ENCODE measurements at regions not wholly inside any gene's neighbourhood (a gene's known extent, or its start where the extent isn't known, plus 50 kb on each side); places are given as distances from the start of the nearest gene placed in this dataset.
A peak's percentile ranks its signal among the peaks of the same experiment; 100 is the strongest.

DNA sequence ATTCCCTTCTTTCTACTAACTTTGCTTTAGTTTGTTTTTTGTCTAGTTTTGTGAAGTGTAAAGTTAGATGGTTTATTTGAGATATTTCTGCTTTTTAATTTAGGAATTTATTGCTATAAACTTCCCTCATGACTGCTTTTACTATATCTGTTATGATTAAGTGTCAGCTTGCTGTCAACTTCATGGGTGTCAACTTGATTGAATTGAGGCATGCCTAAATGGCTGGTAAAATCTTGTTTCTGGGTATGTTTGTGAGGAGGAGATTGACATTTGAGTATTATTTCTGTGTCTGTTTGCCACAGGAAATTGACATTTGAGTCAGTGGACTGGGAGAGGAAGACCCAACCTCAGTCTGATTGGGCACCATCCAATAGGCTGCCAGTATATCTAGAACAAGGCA lies 1147.0 kb upstream of the EYS start:
- no peaks in the 10 kb centered on the region for H3K27me3 ChIP-seq (replicated peaks in 1 of 4; ENCODE audit: control insufficient read depth in 3 of 4, extremely low read depth in 1 of 4, insufficient read depth in 3 of 4, low read length in 3 of 4)
- H3K14ac ChIP-seq (ENCODE audit: insufficient read length) = no peak overlapping the region
- no peak overlapping the region for H2BK120ac ChIP-seq (replicated peaks; ENCODE audit: low read depth, low read length)
- no peak overlapping the region for H2AK5ac ChIP-seq (ENCODE audit: low read depth, low read length)
- DNase-seq (ENCODE audit: low read depth in 1 of 2, low spot score in 2 of 2) (no peak), FAIRE-seq (no peak)
- no peak overlapping the region for H3K56ac ChIP-seq (replicated peaks; ENCODE audit: insufficient read length, low read depth, low read length)
- H4K91ac ChIP-seq (replicated peaks; ENCODE audit: insufficient read length, low read length) = no peak overlapping the region
- H2BK12ac ChIP-seq (ENCODE audit: low read depth, low read length) = no peak overlapping the region
- H4K5ac ChIP-seq (ENCODE audit: insufficient read length, low read depth, low read length) = no peak overlapping the region
- no peaks in the 10 kb centered on the region for H4K20me1 ChIP-seq (replicated peaks in 1 of 2; ENCODE audit: control insufficient read depth in 1 of 2, insufficient read depth in 2 of 2, low read length in 2 of 2)
- no peak overlapping the region for H3K23ac ChIP-seq (ENCODE audit: insufficient read length)
- no peak overlapping the region for H2BK15ac ChIP-seq (ENCODE audit: low read length)
- CTCF ChIA-PET (ENCODE audit: partially characterized antibody) = no interaction called here
- POLR2A ChIA-PET (ENCODE audit: partially characterized antibody) = no interaction called here
- H2AFZ ChIP-seq (ENCODE audit: low read length) = peak overlapping the region; percentile 42; the same call in 1 of the 2 replicates
- no peak overlapping the region for H3K4ac ChIP-seq (replicated peaks; ENCODE audit: insufficient read length, low read depth, low read length)
- no peaks in the 10 kb centered on the region for H3K79me2 ChIP-seq (ENCODE audit: control insufficient read depth in 1 of 2, insufficient read depth in 2 of 2, low read length in 2 of 2)
- no peak overlapping the region for H3K4me2 ChIP-seq (ENCODE audit: insufficient read depth in 1 of 2, low read depth in 2 of 2, low read length in 2 of 2)
- H4K8ac ChIP-seq (ENCODE audit: extremely low read depth, insufficient read depth, low read length) = no peak overlapping the region
- H3K79me1 ChIP-seq (ENCODE audit: low read depth, low read length) = no peaks in the 10 kb centered on the region
- H3K36me3 ChIP-seq (ENCODE audit: control insufficient read depth in 2 of 4, insufficient read depth in 4 of 4, low read length in 3 of 4) = no peaks in the 10 kb centered on the region
- H3K9me3 ChIP-seq (ENCODE audit: insufficient read depth in 2 of 2, low read depth in 1 of 2, low read length in 1 of 2) = no peaks in the 10 kb centered on the region
- H3K18ac ChIP-seq (ENCODE audit: extremely low read depth, low read length) = no peak overlapping the region
- no peak overlapping the region for H3K9ac ChIP-seq (replicated peaks in 1 of 4; ENCODE audit: extremely low read depth in 1 of 4, low read depth in 3 of 4, low read length in 3 of 4)
- H3K27ac ChIP-seq (ENCODE audit: low read depth, low read length) = no peak overlapping the region
- H2BK20ac ChIP-seq (ENCODE audit: low read length) = no peak overlapping the region
- no peak overlapping the region for H3K4me3 ChIP-seq (ENCODE audit: extremely low read depth in 1 of 4, insufficient read depth in 2 of 4, low read depth in 3 of 4, low read length in 4 of 4)
- no peak overlapping the region for H2BK5ac ChIP-seq (ENCODE audit: low read depth, low read length)
- H3K4me1 ChIP-seq (replicated peaks in 1 of 4; ENCODE audit: control insufficient read depth in 3 of 4, insufficient read depth in 4 of 4, low read length in 3 of 4) = no peaks in the 10 kb centered on the region
- H3K23me2 ChIP-seq (ENCODE audit: low read depth, low read length) = no peaks in the 10 kb centered on the region
- TF ChIP-seq EP300 (IDR thresholded peaks at IDR 0.05; ENCODE audit: borderline replicate concordance in 1 of 2, low read depth in 2 of 2, low read length in 2 of 2) = no peak
- TF ChIP-seq JUN (IDR thresholded peaks at IDR 0.05; ENCODE audit: low read depth, low read length) = no peak
- TF ChIP-seq HDAC6 (IDR thresholded peaks at IDR 0.05; ENCODE audit: low read depth, low read length) = no peak
- TF ChIP-seq, protein P1, sequence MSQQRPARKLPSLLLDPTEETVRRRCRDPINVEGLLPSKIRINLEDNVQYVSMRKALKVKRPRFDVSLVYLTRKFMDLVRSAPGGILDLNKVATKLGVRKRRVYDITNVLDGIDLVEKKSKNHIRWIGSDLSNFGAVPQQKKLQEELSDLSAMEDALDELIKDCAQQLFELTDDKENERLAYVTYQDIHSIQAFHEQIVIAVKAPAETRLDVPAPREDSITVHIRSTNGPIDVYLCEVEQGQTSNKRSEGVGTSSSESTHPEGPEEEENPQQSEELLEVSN (IDR thresholded peaks at IDR 0.05) = no peak
- TF ChIP-seq SIN3A (conservative IDR thresholded peaks at IDR 0.05 in 1 of 2, IDR thresholded peaks at IDR 0.05 in 1 of 2; ENCODE audit: low read depth in 1 of 2, low read length in 2 of 2) = no peak
- TF ChIP-seq RBBP5 (IDR thresholded peaks at IDR 0.05; ENCODE audit: borderline replicate concordance, low read depth, low read length) = no peak
- TF ChIP-seq CBX8 (IDR thresholded peaks at IDR 0.05; ENCODE audit: borderline replicate concordance, low read depth, low read length) = no peak
- no peak for TF ChIP-seq CBX5 (IDR thresholded peaks at IDR 0.05; ENCODE audit: low read depth, low read length)
- TF ChIP-seq FOSL1 (IDR thresholded peaks at IDR 0.05; ENCODE audit: insufficient read depth, low read depth, low read length) = no peak
- no peak for TF ChIP-seq CEBPB (IDR thresholded peaks at IDR 0.05; ENCODE audit: low read depth, low read length)
- TF ChIP-seq, protein P2, sequence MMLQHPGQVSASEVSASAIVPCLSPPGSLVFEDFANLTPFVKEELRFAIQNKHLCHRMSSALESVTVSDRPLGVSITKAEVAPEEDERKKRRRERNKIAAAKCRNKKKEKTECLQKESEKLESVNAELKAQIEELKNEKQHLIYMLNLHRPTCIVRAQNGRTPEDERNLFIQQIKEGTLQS (IDR thresholded peaks at IDR 0.05; ENCODE audit: insufficient read depth, low read depth, low read length) = no peak
- no peak for TF ChIP-seq TAF7 (optimal IDR thresholded peaks at IDR 0.05; ENCODE audit: borderline replicate concordance, low read depth, low read length)
- no peak for TF ChIP-seq TEAD4 (IDR thresholded peaks at IDR 0.05; ENCODE audit: low read depth, low read length)
- TF ChIP-seq SRF (IDR thresholded peaks at IDR 0.05; ENCODE audit: low read depth, low read length) = no peak
- no peak for TF ChIP-seq CREB1 (IDR thresholded peaks at IDR 0.05)

Data from H1 (cell line).